Fibroblast of the aortic adventitia (primary cell): ENCODE measurements at regions not wholly inside any gene's neighbourhood (a gene's known extent, or its start where the extent isn't known, plus 50 kb on each side); places are given as distances from the start of the nearest gene placed in this dataset.

ENCODE experiments used
- DNase-seq: peaks from one replicate; pipeline ENCODE4 v3.0.0-alpha.2; 2010; ENCODE audit warnings: low read depth
- H3K4me3 ChIP-seq: 2 replicates; pipeline ENCODE4 v1.5.1; 2011; ENCODE audit warnings: low read depth, mild to moderate bottlenecking, control low read depth, low read length, moderate library complexity
- TF ChIP-seq, protein P1 (sequence below): IDR thresholded peaks from 2 replicates; pipeline ENCODE4 v1.5.1; 2011; ENCODE audit warnings: mild to moderate bottlenecking, low read length, control low read depth, inconsistent platforms; ENCODE audit not compliant: insufficient read depth

DNA sequence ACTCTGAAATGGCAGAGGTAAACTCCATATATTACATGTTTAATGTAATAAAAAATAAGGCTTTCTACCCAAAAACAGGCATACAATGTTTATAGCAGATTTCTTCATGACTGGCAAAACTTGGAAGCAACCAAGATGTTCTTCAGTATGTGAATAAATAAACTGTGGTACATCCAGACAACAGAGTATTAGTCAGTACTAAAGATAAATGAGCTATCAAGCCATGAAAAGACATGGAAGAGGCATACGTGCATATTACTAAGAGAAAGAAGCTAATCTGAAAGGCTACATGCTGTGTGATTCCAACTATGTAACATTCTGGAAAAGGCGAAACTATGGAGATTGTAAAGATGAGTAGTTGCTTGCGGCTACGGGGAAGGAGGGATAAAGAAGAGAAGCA is 97.4 kb downstream of the OSR1 start:
- DNase-seq: no peak
- TF ChIP-seq, protein P1, sequence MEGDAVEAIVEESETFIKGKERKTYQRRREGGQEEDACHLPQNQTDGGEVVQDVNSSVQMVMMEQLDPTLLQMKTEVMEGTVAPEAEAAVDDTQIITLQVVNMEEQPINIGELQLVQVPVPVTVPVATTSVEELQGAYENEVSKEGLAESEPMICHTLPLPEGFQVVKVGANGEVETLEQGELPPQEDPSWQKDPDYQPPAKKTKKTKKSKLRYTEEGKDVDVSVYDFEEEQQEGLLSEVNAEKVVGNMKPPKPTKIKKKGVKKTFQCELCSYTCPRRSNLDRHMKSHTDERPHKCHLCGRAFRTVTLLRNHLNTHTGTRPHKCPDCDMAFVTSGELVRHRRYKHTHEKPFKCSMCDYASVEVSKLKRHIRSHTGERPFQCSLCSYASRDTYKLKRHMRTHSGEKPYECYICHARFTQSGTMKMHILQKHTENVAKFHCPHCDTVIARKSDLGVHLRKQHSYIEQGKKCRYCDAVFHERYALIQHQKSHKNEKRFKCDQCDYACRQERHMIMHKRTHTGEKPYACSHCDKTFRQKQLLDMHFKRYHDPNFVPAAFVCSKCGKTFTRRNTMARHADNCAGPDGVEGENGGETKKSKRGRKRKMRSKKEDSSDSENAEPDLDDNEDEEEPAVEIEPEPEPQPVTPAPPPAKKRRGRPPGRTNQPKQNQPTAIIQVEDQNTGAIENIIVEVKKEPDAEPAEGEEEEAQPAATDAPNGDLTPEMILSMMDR: no peak
- H3K4me3 ChIP-seq: no peak overlapping the region

DNA sequence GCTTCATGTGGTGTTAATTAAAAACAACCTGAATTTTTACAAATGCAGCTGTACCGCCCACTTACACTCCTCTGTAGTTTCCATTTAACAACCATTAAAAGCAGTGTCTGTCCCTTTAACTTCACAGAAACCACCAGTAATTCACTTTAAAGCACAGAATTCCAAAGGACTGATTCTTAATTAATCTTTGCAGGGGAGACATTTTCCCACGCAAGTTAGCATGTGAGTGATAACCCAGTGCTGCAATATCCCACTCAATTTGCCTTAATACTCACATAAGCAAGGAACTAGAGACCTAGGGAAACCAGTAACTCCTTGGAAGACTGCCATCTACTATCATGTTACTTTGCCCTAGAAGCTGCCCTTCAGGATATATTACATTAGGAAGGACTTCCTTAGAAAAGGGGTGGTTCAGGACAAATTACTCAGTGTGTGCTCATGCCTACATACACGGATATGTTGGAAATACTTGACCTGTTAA is 102.3 kb downstream of the OSR1 start:
- DNase-seq: peak; percentile 91
- no peak overlapping the region for H3K4me3 ChIP-seq
- TF ChIP-seq, protein P1: no peak

DNA sequence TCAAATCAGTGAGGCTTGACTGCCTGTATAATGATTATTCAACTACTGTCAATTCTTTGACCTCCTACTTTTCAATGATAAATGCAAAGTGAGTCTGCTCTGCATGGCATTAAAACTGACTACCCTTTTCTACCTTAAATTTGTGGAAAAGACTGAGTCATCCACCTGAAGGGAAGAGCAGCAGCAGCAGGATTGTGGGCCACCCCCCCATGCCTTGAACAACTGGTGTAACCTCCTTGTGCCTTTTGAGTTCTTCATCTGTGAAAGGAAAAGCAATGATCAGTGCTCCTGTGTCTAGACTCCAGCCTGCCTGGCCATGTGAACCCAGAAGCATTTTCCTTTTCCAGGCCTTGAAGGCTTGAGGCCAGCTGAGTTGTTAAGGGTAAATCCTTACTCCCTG is 102.9 kb downstream of the OSR1 start:
- DNase-seq: no peak
- no peak overlapping the region for H3K4me3 ChIP-seq
- TF ChIP-seq, protein P1: no peak

DNA sequence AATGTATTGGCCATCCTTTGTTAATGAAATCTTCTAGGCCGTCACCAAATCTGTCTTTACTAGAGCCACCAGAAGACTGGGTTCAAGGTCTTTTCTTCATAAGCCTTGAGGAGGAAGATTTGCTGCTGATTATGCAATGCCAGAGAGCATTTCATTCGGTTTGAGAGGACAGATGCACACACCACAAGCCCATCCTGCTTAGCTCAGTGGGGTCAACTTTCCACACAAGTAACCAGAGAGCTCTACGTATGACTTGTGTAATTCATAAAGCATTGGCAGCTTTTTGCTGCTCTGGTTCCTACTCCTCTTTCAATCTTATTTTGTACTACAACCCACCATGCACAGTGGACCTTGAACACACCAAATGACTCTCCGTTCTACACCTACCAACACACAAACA is 106.9 kb downstream of the OSR1 start:
- TF ChIP-seq, protein P1: no peak
- DNase-seq: no peak
- H3K4me3 ChIP-seq: no peak overlapping the region

DNA sequence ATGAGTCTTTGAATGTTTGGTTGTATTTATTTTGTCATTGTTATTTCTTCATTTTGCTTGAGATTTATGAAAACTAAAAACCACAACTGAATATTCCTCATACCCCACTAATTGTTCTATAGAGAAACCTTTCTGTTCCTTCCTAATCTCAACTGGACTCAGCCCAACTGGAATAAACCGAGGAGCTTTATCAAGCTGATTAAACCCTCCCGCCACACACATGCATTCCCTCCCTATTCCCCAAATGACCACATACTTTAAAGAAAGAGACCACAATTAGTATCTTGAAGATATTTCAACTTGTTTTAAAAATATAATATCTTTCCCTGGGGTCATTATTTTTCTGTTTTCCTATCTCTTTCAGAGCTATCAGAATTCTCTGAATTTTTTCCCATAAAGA is 107.5 kb downstream of the OSR1 start:
- TF ChIP-seq, protein P1: no peak
- DNase-seq: peak; percentile 74

GRCh38 chr2:19247186-19247585 is 111.2 kb downstream of the OSR1 start:
- DNase-seq: no peak
- TF ChIP-seq, protein P1: no peak
- H3K4me3 ChIP-seq: no peak overlapping the region

More for the DNA sequence above, 107.5 kb downstream of the OSR1 start:
- no peak overlapping the region for H3K4me3 ChIP-seq

DNA sequence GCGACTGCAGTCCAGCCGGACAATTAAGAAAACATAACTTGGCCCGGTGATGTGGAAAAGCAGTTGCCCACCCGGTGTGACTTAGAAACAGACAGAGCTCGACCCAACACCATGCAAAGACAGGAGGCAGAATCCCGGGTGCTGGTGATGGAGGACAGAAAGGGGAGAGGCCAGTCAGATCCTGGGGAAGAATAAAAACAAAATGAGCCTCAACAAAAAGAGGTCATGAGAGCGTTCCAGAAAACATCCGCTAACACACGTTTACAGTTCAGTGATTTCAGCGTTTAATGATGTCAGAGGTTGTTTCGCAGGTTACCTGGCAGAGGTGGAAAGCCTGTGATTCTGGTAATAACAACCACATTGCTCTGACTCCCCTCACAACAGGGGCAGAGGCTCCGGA is 111.9 kb downstream of the OSR1 start:
- TF ChIP-seq, protein P1: no peak
- H3K4me3 ChIP-seq: no peak overlapping the region
- no peak for DNase-seq
